Activated effector memory CD4-positive, alpha-beta T cell treated with Interleukin-2 at 50 U/mL for 16 hours (primary cell): ENCODE measurements at regions not wholly inside any gene's neighbourhood (a gene's known extent, or its start where the extent isn't known, plus 50 kb on each side); places are given as distances from the start of the nearest gene placed in this dataset.
"Not testable (repeated sequence)": the region's sequence is repeated elsewhere in the genome, so short reads cannot be mapped to it uniquely, and the experiment has no call there.

Experiments
- DNase-seq: peaks from one replicate; pipeline ENCODE4 v3.0.0-alpha.2; 2020

DNA sequence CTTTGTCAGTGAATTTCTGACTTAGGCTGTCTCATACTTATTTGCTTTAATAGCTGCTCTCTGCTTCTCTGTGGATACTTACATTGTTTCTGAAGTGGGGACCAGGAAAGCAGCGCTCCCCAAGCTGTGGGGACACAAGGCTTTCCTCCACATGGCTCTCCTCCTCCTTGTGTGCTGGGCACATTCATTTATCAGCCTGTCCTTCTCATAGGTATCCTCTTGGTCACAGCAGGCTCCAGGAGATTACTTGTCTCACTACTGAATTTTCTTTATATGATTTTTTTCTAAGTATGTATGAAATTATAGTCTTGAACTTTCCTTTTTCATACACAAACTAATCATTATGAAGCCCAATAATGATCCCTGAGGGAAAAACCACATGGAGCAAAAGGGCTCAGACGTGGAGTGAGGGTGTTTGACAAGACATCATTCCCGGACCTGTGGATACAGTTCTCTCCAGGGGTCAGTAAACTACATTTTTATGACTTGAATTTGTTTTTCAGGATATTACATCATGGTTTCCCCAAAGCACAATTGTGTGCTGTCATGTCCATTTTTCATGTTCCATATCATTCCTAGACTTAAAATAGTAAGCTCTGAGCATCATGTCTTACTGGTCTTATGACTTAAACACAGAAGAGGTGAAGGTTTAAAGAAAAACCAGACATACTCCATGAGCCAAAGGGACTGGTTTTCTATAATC lies 234.5 kb downstream of the PCSK1 start:
- no peak for DNase-seq

DNA sequence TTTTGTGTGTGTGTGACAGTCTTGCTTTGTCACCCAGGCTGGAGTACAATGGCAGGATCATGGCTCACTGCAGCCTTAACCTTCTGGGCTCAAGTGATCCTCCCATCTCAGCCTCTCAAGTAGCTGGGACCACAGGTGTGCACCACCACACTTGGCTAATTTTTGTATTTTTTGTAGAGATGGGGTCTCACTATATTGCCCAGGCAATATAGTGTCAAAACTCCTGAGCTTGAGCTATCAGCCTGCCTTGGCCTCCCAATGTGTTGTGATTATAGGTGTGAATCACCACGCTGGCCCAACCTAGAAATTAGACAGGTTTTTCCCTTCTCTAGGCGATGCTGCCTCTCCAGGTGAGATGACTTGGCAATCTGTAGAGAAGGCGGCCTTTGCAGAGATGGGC lies 235.3 kb downstream of the PCSK1 start:
- DNase-seq: not testable (repeated sequence)

DNA sequence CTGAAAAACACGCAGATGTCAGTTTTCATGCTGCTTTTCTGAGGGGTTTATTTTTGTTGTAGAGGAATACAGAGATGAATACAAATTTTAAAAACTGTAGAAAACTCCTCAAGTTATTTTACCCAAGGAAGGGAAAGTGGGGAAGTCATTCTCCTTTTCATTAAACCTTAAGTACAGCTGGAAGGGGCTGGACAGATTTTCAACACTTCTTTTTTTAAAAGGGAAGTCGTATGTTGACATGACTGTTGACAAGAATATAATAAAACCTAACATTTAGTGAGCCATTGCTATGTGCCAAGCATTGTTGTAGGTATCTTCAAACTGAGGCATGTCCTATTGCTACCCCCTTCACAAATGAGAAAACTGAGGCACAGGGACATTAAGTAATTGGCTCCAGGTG lies 235.7 kb upstream of the ELL2 start:
- no peak for DNase-seq

DNA sequence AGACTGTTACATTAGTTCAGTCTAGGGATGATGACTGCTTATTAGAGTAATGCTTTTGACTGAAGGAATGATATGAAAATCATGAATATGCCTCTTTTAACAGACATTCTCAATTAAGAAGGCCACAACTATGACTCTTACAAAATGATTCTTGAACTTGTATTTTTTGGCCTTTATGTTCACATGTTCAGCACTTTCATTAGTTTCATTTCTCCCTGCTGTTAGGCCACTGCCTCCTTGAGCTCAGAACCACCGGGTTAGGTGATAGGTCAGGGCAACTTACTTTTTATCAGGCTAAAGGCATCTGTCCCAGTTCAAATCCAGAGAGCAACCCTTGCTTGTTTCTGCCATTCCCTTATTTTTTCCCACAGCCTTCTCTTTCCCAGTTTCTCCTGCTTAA lies 235.2 kb upstream of the ELL2 start:
- DNase-seq: no peak

DNA sequence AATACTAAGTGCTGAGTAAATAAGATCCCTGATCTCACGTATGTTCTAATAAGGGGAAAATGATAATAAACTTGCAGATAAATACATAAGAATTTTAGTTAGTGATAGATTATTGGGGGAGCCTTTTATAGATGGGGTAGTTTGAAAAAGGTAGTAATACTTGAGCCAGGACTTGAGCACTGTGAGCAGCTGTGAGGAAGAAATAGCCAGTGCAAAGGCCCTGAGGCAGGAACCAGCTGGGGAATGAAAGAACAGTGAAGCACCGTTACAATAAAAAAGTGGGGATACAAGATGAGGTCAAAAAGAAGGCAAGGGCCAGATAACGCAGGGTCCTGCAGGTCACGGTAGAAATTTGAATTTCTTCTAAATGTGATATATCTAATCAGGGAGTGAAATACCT lies 234.8 kb upstream of the ELL2 start:
- DNase-seq: no peak

DNA sequence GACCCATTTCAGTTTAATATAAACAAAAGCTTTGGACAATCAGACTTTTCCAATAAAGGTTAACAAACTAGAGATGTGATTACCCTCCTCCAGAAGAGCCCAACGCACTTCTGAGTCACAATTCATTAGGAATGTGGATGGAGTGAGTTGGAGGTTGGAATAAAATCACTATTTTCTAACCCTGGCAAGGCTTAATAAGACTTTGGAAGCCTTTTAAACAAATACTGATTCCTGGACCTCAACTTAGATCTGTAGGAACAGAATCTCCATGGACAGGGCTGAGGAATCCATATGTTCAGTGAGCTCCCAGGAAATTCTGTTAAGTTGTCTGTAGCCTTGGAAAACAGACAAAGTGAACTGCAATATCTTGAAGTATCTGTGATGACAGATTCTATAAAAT lies 233.5 kb upstream of the ELL2 start:
- no peak for DNase-seq

DNA sequence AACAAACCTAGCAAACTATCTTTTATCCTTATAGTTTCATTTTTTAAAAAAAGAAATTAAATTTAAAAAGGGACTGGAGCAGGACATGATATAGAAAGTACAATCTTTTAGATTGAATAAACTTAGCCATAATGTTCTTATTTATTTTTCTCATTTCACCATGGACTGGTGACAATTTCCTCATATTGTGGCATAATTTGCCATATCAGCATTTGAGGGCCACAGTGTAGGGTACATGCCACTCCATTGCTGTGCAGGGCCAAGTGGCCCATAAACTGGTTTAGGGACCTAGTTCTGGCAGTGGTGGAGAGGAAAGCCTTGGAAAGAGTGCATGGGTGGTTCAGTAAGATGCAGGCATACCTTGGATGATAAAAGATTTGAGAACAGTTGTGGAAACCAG lies 232.9 kb upstream of the ELL2 start:
- no peak for DNase-seq

DNA sequence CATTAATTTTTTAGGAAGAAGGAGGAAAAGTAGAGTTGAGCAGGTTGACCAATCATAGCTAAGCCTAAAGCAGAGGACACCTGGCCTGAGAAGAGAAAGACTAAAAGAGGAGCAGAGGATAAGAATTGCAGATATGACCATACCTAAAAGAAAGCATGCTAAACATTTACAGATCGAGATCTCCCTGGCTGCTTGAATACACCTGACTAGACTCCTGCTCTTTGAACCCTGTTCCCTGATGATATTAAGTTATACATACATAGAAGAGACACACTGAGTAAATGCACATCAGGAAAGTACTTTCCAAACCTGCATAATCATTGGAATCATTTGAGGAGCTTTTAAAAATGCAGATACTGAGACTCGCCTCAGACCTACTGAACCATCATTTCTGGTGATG lies 232.3 kb upstream of the ELL2 start:
- DNase-seq: no peak

DNA sequence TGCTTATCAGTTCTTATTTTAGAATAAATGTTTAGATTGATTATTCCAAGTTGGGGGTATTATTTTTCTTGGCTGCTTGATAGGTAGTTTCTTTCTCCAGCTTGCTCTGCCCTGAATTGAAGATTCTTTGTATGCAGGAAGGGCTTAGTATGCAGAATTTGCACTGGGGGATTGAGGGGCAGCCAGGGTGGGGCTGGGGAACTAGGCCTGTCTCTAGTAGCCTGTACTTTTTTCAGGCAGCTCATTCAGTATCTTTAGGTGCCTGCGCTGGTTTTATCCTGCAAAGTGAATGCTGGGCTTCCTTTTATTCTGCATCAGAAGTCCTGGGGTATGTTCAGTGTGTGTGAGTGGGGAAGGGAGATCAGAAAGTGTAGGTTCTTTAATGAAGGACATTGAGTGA lies 228.3 kb upstream of the ELL2 start:
- no peak for DNase-seq

DNA sequence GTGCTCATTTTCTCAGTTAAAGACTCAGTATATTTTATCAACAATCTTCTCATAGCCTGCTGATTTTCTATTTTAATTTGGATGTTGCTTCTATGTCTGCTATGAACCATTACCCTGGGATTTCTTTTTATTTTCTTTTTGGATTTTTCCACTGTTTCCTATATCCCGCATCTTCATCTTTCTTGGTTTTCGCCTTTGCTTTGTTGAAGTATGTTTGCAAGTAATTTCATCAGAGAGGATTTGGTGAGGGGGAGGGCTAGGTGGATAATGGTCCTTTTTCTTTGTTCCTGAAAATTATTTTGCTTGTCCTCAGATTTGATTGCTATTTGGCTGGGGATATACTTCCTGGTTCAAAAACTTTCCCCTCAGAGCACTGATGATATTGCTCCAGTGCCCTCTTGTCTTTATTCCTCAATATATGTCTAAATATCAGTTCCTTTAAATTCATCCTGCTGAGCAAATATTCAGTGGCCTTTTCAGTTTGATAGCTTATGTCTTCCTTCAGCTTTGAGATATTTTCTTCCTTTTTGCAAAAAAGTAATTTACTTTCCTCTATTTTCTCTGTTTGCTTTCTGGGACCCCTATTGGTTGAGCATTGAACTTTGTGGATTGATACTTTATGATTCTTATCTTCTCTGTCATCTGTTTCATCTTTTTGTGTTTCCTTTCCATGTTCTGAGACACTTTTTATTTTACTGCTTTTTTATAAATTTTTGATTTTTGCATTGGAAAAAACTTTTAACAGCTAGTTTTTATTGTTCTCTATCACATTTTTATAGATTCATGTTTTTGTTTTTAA lies 227.6 kb upstream of the ELL2 start:
- no peak for DNase-seq

DNA sequence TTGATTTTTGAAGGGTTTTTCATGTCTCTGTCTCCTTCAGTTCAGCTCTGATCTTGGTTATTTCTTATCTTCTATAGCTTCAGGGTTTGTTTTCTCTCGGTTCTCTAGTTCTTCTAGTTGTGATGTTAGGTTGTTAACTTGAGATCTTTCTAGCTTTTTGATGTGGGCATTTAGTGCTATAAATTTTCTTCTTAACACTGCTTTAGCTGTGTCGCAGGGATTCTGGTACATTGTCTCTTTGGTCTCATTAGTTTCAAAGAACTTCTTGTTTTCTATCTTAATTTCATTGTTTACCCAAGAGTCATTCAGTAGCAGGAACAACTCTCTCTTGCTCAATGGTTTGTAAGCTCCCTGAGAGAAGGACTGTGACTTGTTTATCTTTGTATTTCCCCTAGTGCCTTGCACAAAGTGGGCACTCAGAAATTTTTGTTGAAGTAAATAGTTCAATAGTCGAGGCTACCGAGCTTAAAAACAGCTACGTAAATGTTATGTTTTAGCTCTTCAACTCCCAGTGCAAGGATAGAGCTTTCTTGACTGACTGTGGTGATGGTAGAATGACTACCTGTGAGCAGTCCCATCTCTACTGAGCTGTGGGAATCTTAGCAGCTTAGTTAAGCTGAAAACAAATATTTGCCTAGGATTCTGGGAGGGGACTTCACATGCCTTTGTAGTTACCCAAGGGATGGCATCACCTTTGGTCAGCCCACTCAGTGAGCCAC lies 225.8 kb upstream of the ELL2 start:
- no peak for DNase-seq

DNA sequence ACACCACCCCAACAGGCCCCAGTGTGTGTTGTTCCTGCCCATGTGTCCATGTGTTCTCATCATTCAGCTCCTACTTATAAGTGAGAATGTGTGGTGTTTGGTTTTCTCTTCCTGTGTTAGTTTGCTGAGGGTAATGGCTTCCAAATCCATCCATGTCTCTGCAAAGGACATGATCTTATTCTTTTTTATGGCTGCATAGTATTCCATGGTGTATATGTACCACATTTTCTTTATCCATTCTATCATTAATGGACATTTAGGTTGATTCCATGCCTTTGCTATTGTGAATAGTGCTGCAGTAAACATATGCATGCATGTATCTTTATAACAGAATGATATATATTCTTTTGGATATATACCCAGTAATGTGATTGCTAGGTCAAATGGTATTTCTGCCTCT lies 222.9 kb upstream of the ELL2 start:
- DNase-seq: not testable (repeated sequence)

DNA sequence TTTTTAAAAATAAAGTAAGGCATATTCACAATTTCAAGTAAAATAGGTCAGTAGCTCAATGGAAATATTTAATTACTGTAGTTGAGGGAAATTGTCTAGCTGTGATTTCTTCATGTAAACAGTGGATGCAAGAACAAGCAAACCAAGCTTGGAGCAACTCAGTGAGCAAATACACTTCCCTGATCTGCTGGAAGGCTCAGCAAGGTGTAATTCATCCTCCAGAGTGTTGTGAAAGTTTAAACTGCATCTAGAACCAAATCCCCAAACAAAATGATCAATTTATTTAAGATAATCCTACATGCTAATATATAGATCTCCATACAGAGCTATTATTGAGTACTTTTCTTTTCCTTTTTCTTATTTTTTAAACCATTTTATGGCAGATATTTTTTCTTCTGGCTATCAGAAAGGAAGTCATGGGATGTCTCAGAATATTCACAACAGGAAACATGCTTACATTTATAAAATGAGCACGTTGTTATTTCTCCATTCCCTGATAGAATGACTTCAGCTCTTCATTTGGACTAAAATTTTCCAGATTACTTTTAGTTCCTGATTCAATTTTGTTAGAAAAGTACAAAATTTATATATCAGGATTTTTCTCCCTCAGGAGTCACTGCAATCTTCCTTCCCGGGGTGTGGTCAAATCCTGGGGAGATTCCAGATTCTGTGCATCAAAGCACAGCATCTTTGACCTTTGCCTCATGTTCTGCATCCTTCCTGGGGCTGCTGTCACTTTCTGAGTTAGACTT lies 219.2 kb upstream of the ELL2 start:
- DNase-seq: no peak

DNA sequence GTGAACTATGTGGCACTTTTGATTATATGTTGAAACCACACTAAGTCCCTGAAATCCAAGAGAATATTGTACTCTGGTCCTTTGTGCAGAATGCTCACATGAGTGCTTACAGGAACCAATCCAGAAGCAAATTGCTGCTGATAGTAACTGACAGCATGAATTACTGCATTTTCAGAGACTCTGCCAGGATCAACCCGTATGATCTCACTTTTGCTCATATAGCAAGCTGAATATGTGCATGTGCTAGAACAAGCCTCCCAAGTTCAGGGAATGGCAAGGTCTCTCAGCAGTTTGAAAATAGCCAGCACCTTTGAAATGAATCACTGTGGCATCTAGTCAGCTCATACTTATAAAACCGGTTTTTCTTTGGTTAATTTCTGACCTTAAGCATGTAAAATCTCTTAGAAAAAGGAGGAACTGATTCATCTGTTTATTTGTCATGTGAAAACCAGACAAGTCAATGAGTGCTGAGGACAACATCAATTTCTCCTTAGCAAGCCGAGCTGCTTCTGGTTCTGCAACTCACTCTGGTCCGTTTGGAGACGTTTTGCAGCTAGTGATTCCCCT lies 215.7 kb upstream of the ELL2 start:
- DNase-seq: no peak

DNA sequence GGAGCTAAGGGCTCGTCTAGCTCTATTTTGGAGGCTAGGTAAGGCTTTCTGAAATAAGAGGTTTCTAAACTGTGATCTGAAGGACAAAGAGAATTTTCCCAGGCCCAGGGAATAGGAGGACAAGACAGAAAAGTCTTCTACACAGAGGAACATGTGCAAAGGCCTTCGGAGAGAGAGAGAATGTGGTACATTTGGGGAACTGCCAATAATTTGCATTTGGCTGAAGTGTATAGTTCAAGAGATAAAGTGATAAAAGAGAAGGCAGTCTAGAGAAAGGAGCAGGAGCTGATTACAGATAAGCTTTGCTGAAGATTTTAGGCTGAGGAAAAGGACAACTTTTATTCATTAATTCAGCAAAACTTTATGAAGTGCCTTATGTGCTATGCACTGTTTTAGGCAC lies 214.4 kb upstream of the ELL2 start:
- DNase-seq: no peak

DNA sequence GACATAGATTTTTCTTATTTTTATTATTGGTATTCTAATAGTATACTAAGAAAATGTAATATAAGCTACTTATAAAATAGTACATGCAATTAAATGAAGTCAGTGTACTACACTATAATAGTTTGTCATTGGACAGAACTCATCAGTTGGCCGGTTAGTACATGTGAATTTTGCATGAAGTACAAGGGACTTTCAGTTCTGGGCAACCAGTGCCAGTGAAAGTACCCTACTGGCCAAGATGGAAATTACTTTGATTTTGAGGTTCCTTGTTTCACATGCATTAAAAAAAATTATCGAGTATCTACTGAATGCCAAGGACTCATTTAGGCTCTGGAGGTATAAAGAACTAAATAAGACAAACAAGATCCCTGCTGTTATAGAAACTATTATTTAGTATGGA lies 213.4 kb upstream of the ELL2 start:
- no peak for DNase-seq

DNA sequence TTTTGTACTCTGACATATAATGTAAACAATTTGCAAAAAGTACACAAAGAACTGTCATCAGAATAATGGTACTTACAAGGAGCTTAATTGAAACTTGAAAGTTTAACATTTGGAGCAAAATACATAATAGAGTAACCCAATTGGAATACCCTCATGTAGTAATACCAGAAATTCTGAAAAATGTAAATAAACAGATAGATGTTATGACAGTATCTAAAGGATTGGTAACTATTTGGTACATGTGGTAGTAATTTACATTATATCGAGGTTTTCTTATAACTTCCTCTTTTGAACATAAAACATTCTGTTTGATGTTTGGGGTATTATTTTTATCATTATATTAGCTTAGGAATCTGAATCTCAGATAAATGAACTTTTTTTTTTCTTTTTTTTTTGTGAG lies 211.7 kb upstream of the ELL2 start:
- no peak for DNase-seq

DNA sequence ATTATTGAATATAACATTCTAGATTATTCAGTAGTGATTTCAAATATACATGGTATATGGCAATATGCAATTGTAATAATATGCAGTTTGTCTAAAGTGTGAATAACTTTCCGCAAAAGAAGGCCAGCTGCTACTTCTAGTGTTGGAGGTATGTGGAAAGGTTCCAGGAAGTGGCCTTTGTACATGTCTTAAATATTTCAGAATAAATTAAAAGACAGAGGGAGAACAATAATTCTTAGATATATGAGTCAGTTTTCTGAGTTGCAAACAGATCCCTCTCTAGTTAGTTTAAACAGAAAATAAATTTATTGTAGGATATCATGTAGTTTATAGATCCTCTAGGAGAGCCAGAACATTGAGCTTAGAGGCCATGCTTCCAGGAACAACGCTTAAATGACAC lies 210.8 kb upstream of the ELL2 start:
- no peak for DNase-seq

DNA sequence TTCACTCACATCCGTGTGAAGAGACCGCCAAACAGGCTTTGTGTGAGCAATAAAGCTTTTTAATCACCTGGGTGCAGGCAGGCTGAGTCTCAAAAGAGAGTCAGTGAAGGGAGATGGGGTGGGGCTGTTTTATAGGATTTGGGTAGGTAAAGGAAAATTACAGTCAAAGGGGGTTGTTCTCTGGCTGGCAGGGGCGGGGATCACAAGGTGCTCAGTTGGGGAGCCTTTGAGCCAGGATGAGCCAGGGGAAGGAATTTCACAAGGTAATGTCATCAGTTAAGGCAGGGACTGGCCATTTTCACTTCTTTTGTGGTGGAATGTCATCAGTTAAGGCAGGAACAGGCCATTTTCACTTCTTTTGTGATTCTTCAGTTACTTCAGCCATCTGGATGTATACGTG lies 210.3 kb upstream of the ELL2 start:
- not testable (repeated sequence) for DNase-seq

DNA sequence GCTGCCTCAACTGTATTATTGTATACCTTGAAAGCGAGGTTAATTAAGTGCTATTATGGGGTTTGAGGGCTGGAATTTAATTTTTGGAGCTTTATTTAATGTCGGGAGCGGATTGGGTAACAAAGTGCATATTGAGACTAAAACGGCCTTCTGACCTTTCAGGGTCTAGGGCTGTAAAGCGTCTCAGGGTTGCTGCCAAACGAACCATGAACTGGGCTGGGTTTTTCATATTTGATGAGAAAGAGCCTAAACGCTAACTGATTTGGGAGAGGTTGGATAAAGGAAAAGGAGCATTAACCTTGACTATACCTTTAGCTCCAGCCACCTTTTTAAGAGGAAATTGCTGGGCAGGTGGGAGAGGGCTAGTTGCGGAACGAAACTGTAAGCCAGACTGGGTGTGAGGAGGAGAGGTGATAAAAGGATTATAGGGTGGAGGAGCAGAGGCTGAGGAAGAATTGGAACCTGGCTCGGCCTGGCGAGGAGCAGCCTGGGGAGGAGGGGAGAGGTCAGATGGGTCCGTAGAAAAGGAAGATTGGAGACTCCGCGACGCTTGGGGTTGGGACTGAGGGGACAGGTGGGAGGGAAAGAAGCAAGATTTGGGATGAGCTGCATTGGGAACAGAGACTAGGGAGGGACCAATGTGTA lies 209.0 kb upstream of the ELL2 start:
- DNase-seq: not testable (repeated sequence)

DNA sequence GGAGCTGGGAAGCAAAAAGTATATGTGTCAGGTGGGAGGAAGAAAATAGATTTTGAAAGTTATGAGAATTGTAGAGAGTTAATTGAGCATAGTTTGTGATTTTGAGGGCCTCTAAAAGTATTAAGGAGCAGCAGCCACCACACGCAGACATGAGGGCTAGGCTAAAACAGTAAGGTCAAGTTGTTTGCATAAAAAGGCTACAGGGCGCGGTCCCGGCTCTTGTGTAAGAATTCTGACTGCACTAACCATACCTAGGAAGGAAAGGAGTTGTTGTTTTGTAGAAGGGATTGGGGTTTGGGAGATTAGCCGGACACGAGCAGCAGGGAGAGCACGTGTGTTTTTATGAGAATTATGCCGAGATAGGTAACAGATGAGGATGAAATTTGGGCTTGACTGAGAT lies 207.2 kb upstream of the ELL2 start:
- not testable (repeated sequence) for DNase-seq

DNA sequence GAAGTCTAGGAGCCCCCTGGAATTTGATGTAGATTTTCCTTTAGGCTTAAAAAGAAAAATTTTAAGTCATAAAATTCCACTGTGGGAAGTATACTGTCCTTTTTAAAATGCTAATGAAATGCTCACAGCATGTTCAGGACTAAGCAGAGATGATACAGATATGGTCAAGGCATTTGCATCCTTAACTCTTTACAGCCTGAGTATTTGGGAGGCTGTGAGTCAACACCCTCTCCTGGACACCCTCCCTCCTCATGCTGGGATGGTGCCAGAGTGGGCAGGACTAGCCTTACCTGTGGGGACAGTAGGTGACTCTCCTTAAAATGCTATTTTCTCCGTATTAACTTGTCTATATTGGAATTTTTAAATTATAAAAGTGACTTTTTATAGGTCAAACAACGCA lies 197.4 kb upstream of the ELL2 start:
- DNase-seq: no peak
